ACHN (cell line): ENCODE measurements at regions not wholly inside any gene's neighbourhood (a gene's known extent, or its start where the extent isn't known, plus 50 kb on each side); places are given as distances from the start of the nearest gene placed in this dataset.
"Not testable (repeated sequence)": the region's sequence is repeated elsewhere in the genome, so short reads cannot be mapped to it uniquely, and the experiment has no call there.

ENCODE experiments used
- DNase-seq: peaks from one replicate; pipeline ENCODE4 v3.0.0-alpha.2; 2015
- in situ Hi-C: cut with HindIII; loops from 2 replicates; pipeline ENCODE4 v1.10.0; 2017; ENCODE audit warnings: low sequenced_read_pairs, low pct_ligation_motif_present, low pct_unique_long_range_greater_than_20kb

DNA sequence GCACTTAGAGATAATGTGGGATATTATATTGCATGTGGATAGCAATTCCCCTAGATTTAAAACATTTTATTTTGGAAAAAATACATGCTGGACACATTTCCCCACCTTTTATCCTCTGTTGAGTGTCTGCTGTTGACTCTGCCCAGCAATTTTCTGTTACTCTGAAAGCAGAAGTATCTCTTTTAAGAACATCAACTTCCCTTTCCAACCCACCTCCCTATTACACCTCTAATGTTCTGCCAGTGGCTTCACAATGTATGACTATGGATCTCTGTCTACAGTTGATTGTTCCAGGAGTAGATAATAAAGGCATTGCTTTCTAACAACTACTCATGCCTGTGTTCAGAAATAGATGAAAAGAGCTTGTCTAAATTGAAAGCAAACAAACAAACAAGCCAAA, 754.8 kb upstream of the SLITRK6 start:
- DNase-seq = no peak
- in situ Hi-C loops = no loop called here

DNA sequence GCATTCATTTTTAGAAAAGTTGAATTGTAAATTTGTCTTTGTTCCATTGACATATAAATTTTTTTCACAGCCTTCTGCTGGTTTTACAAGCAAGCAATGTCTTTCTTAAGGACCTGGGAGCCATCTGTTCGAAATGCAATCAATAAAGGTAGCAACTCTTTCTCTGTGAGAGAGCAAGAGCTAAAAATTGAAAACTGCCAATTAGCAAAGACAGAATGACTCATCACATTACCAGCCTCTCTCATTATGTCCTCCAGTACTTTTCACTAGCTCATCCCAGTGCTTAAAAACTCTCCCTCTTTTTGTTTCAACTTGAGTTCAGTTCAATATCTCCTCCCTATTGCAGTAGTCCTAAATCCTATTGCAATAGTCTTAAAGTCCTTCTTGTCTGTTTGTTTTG, 760.7 kb upstream of the SLITRK6 start:
- in situ Hi-C loops = no loop called here
- no peak for DNase-seq

DNA sequence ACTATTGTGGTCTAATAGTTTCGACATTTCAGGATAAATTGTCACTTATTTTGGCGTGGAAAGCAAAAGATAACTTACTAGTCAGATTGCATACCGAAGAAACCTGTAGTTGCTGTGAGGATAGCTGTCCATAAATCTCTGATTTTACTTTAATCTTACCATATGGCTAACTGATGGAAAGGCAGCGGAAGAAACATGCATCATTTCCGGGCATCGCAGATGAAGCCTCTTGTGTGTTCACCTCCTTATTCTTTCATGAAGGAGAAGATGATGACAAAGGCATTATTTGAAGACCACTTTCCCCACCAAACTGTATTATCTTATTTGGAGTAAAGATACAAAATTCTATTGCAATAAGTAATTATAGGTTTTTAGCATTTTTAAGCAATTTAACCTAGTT, 763.6 kb upstream of the SLITRK6 start:
- in situ Hi-C loops = no loop called here
- DNase-seq = no peak

DNA sequence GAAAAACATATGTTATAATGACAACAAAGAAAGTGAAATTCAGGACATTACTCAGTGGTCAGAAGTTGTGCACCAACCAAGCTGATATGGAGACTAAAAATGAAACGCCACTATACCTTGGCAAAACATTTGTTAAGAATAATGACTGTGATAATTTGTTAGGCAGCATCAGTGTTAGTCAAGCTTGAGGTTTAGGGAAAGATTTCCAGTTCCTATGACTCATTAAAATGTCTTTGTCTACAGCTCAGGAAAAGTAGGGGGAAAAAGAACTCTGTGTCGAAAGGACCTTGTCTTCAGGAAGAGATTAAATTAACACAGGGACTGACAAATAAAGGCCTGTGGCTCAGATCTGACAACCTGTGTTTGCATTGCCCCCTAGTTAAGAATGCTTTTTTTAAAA, 764.1 kb upstream of the SLITRK6 start:
- in situ Hi-C loops = no loop called here
- DNase-seq = no peak

DNA sequence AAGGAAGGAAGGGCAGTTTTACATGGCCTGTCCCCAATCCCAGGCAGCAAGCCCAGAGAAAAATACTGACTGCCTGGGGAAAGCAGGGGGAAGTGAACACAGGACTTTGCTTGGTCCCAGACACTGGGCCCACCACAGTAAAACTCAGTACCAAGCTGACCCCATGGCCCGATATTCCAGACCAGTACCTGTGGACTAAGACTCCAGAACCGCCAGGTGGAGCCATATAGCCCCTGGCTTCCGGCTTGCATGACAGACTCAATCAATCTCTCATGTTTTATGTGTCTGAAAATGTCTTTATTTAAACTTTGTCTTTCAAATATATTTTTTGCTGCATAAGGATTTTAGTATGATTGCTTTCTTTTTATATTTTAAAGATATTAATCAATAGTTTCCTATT, 767.9 kb upstream of the SLITRK6 start:
- DNase-seq = no peak
- in situ Hi-C loops = no loop called here

DNA sequence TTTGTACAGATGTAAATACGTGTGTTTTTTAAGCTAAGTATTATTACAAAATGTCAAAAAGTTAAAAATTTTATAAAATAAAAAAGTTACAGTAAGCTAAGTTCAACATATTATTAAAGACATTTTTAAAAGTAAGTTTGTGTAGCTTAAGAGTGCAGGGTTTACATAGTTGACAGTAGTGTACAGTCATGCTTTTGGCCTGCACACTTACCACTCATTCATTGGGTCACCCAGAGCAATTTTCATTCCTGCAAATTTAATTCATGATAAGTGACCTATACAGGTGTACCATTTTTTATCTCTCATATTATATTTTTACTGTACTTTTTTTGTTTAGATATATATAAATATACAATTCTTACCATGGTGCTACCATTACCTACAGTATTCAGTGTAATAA, 769.9 kb upstream of the SLITRK6 start:
- DNase-seq = no peak
- in situ Hi-C loops = no loop called here

DNA sequence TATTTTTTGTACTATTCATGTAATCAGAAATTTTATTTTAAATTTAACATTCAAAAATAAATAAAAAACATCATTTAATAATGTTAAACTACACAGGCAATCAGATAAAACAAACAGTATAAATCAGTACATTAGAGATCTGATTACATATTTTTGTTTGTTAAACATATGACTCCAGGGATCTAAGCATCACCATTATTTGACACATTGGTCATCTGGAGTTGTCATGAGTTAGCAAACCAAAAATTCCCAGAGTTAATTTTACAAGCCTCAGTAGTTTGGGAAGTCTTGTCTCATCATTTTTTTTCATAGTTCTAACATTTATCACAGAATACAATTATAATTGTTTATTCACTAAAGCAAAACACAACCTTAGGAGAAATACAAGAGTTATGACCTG, 770.8 kb upstream of the SLITRK6 start:
- in situ Hi-C loops = no loop called here
- DNase-seq = no peak

DNA sequence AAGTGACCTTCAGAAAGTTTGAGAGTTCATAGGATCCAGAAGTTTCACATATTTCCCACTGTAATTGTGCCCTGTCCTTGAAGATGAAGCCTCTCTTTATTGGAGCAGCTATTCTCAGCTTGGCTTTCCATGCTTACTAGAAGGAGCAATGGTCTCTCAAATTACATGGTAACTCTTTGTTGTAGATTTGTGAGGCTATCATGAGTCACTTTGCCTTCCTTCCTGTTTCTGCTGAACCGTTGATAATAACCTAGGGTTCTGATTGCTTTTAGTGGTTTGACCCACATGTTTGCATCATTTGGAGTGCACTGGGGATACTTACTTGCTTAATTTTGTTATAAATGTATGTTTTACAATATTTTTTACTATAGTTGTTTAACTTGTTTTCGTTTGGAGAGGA, 772.9 kb upstream of the SLITRK6 start:
- no peak for DNase-seq
- in situ Hi-C loops = no loop called here

DNA sequence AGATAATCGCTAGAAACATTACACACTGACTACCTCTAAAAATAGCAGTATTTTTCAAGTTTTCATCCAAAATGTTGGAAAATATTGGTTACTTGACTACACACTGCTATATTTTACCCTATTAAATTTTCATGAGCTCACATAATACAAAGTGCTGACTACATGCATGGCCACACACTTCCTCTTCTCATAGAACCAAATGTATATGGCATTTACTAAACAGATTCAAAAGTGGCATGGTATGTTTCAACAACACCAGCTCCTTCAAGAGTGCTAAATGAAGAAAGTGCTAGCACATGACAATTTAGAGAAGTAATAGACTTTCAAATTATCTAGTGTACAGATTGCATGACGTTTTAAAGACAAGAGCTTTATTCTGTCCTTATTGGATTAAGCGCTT, 780.4 kb upstream of the SLITRK6 start:
- no peak for DNase-seq

DNA sequence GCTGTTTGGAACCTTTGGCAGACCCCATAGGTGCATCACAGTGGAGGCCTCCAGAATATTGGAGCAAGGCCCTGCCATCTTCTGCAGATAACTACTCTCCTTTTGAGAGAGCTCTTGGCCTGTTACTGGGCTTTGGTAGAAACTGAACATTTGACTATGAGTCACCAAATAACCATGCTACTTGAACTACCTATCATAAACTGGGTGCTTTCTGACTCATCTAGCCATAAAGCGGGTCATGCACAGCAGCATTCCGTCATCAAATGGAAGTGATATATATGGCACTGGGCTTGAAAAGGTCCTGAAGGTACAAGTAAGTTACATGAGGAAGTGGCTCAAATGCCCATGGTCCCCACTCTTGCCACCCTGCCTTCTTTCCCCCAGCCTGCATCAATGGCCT, 782.5 kb upstream of the SLITRK6 start:
- in situ Hi-C loops = no loop called here
- DNase-seq = peak; percentile 4

More for the DNA sequence above, 780.4 kb upstream of the SLITRK6 start:
- in situ Hi-C loops = no loop called here

DNA sequence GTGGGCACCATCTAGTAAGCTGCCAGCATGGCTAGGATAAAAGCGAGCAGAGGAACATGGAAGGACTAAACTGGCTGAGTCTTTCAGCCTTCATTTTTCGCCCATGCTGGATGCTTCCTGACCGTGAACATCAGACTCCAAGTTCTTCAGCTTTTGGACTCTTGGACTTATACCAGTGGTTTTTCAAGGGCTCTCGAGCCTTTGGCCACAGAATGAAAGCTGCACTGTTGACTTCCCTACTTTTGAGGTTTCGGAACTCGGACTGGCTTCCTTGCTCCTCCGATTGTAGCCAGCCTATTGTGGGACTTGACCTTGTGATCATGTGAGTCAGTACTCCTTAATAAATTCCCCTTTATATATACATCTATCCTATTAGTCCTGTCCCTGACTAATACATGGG, 785.1 kb upstream of the SLITRK6 start:
- in situ Hi-C loops = no loop called here
- no peak for DNase-seq

DNA sequence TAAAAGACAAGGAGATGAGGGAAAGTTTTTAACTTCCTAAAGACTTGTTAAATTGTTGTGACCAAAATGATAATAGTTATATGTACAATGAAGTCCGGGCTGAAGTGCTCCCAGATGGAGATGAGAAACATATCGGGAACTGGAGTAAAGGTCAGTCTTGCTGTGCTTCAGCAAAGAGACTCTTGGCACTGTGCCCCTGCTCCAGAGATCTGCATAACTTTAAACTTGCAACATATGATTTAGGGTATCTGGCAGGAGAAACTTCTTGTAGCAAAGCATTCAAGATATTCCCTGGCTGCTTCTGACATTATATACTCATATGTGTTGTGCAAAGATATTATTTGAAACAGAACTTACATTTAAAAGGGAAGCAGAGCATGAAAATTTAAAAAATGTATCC, 786.6 kb upstream of the SLITRK6 start:
- DNase-seq = no peak
- in situ Hi-C loops = no loop called here

DNA sequence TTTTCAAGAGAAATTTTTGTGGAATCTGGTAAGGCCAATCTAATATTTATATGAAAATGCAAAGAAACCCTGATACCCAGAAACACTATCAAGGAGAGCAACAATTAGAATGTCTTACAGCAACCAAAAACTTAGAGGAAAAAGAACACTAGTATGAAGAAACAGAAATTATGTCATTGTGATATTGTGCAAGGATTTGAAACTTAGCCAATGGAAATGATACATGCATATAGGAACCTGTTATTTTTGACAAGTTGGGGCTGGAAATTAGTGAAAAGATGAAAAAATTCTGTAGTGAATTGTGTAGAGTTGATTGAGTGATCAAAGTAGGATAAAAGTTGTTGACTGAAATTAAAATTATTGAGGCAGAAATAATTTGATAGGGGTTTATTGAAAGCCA, 792.6 kb upstream of the SLITRK6 start:
- in situ Hi-C loops = no loop called here
- no peak for DNase-seq

DNA sequence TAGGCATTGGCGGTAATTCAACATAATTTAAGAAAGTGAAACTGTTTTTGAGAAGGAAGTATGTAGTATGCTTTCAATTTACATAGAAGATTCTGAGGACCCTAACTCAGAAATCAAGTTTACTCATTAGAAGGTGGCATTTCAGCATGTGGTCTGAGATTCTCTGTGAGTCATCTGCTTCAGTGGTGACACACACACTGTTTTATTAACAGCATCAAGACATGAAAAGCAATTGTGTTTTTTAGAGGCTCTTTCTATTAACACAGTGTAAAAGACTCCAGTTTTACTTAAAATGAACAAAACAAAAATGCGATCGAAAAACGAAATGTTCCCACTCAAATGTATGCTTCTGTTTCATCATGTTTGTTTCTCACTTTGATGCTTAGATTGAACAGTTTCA, 802.1 kb upstream of the SLITRK6 start:
- in situ Hi-C loops = no loop called here
- DNase-seq = peak; percentile 35

DNA sequence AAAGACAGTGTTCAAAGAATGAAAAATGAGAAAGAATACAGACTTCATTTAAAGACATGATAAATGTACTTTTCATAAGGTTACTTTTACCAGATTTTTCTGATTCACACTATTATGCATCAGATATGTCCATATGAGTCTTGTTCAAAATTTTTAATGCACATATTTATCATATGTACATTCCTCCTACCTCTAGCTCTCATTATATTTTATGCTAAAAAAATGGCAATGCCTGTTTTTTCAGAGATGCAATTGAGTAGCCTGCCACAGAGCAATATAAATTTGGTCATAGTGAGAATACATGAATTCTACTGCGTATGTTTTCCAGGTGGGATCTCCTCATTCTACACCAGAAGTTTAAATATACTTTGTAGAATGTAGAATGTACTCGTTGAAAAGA, 807.0 kb upstream of the SLITRK6 start:
- in situ Hi-C loops = no loop called here
- no peak for DNase-seq

DNA sequence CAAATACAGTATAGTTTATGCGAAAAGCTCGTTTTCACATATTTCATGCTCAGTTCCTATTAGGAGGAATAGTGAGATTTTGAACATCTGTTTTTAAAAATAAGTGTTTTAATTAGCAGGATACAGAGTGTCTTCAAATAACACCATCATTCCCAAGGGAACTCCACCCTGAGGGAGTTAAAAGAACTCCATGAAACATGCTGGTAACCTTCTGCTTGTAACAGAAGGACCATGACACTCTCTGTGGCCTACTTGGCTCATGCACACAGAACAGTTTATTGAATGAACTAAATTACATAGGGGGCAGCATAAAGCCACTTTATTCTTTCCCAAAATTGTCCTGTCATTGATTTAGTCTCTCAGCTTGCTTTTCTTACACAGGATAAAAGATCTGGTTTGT, 809.5 kb upstream of the SLITRK6 start:
- in situ Hi-C loops = no loop called here
- no peak for DNase-seq

DNA sequence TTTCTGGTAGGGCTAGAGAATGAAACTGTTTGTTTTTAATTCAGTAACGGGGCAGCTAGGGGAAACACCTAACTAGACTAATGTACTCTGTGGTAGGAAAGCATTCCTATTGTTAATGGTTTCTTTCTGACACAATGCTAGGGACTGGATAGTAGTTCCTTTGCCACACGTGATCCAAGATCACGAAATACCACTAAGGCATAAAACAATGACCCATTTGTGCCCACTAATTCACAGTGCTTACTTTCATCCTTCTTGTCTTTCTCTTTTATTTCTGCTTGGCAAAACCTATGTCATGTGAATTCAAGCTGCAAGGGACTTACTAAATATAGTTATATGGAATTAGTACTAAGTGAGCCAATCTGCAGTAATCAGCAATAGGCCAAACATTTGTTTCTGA, 834.1 kb upstream of the SLITRK6 start:
- DNase-seq = no peak
- in situ Hi-C loops = no loop called here

DNA sequence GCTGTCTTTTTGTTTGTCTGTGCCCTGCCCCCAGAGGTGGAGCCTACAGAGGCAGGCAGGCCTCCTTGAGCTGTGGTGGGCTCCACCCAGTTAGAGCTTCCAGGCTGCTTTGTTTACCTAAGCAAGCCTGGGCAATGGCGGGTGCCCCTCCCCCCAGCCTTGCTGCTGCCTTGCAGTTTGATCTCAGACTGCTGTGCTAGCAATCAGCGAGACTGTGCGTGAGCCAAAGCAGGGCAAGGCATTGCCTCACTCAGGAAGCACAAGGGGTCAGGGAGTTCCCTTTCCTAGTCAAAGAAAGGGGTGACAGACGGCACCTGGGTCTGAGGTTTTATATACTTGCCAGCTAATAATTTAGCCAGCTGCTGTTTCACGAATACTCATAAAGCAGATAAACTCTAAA, 852.0 kb upstream of the SLITRK6 start:
- DNase-seq, in situ Hi-C loops: not testable (repeated sequence)

DNA sequence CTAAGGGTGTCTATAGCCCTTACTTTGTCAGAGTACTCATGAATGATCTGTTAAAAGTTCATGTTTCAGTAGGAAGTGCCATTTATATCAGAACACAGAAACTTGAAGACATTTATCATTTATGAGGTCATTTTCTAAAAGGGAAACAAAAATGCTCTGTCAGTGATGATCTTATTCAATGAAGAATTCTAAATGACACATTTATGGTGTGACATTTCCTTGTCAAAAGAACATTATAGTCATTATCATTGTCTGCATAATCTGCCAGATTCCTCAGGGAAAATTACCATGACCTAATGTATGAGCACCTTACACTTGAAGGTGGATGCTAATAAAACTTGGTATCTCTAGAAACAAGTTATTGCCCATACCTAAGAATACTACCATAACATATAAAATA, 853.8 kb upstream of the SLITRK6 start:
- DNase-seq = no peak
- in situ Hi-C loops = no loop called here

DNA sequence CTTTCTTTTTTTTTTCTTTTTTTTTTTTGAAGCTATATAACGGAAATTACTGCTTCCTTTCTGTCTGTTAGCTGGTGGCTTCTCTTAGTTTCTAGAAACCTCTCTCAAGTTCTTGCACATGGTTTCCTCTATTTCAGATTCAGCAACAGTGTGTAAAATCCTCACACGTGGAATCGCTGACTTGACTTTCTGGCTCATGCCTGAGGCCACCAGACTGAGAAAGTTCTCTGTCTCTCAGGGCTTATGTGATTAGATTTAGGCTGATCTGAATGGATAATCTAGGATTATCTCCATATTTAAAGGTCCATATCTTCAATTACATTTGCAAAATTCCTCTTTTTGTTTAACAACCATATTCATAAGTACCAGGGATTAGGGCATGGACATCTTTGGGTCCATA, 856.3 kb upstream of the SLITRK6 start:
- no peak for DNase-seq
- in situ Hi-C loops = no loop called here

DNA sequence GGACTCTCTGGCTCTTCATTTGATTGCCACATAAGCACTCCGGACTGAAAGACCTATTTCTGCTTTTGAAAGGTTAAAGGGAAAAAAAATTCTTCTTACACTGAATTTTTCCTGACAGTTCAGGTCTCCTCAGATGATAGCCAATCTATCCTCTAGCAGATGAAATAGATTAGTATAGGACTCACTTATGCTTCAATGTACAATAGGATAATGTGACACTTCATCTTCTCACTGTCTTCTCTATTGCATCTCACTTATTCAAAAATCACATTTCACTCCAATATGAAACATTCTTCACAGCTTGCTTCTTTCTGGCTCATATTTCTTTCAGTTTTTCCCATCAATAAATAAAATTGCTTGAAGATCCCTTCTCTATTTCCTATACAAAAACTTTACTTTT, 860.9 kb upstream of the SLITRK6 start:
- in situ Hi-C loops = no loop called here
- DNase-seq = no peak

DNA sequence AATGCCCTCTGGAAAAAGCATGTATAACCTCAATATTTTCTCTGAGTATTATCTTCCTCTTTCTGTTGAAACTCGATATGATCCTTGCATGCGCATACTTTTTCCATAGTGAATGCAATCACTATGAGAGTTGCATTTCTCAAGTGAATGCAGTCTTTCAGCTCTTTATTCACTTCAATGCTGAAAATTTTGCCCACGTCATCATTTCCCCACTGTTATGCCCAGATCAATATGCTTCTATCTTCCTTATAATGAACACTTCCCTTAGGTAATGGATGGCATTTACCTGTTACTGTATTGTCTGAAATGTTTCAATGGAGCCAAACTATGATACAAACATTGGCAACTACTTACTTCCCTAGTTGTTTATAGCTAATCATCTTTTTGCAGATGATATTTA, 866.6 kb upstream of the SLITRK6 start:
- in situ Hi-C loops = no loop called here
- no peak for DNase-seq
